Body of pancreas (tissue), 4 donors: ENCODE measurements at regions not wholly inside any gene's neighbourhood (a gene's known extent, or its start where the extent isn't known, plus 50 kb on each side); places are given as distances from the start of the nearest gene placed in this dataset.

Experiments used
- POLR2A ChIP-seq, 3 donors: fragments of 450-650 bp; IDR thresholded peaks; one replicate each; pipeline ENCODE4 v1.6.1; 2016; ENCODE audit warnings: antibody characterized with exemption in 3 of 3, mild to moderate bottlenecking in 2 of 3
- TF ChIP-seq, protein P1 (sequence below), 7 experiments: fragments of 450-650 bp in 4 of 7; fragments of 200-600 bp in 3 of 7; sonication (generic) in 3 of 7; IDR thresholded peaks; one replicate each; pipeline ENCODE4 v1.5.1; 2016 to 2019; ENCODE audit warnings: antibody characterized with exemption in 7 of 7

- TF ChIP-seq, protein P1, sequence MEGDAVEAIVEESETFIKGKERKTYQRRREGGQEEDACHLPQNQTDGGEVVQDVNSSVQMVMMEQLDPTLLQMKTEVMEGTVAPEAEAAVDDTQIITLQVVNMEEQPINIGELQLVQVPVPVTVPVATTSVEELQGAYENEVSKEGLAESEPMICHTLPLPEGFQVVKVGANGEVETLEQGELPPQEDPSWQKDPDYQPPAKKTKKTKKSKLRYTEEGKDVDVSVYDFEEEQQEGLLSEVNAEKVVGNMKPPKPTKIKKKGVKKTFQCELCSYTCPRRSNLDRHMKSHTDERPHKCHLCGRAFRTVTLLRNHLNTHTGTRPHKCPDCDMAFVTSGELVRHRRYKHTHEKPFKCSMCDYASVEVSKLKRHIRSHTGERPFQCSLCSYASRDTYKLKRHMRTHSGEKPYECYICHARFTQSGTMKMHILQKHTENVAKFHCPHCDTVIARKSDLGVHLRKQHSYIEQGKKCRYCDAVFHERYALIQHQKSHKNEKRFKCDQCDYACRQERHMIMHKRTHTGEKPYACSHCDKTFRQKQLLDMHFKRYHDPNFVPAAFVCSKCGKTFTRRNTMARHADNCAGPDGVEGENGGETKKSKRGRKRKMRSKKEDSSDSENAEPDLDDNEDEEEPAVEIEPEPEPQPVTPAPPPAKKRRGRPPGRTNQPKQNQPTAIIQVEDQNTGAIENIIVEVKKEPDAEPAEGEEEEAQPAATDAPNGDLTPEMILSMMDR (IDR thresholded peaks at IDR 0.05): no peak
- TF ChIP-seq POLR2A (IDR thresholded peaks at IDR 0.05): no peak
Observed at GRCh38 chr3:98971169-98971681, 69.7 kb upstream of the DCBLD2 start.
